GM12878 (cell line): ENCODE measurements at regions not wholly inside any gene's neighbourhood (a gene's known extent, or its start where the extent isn't known, plus 50 kb on each side); places are given as distances from the start of the nearest gene placed in this dataset.

Experiments used
- ATAC-seq: fragments of 200-7000 bp; cut with Tn5 transposase; 3 replicates; pipeline ENCODE4 v1.9.1; 2020; ENCODE audit warnings: mild to moderate bottlenecking, moderate library complexity
- BruUV-seq: library from RNA; stranded (reverse); fragments of 400-500 nt; replicated peaks from 2 replicates; lab custom pipeline; 2021; lab: Mats Ljungman, UMichigan
- CTCF ChIA-PET: fragments of 300-600 bp; sonication (Branson Sonifier 250); formaldehyde crosslinking; extraction: SDS; loops from one replicate; lab custom pipeline; 2021; ENCODE audit warnings: inconsistent platforms; lab: Yijun Ruan, JAX
- POLR2A ChIA-PET: fragments of 350-600 bp; formaldehyde crosslinking; extraction: SDS; loops from one replicate; lab custom pipeline; 2021; ENCODE audit warnings: inconsistent platforms; lab: Charles Lee
- RAD21 ChIA-PET: fragments of 300-600 bp; sonication (Branson Sonifier 250); formaldehyde crosslinking; loops from one replicate; lab custom pipeline; 2023; ENCODE audit warnings: antibody characterized with exemption; ENCODE audit not compliant: unreplicated experiment; lab: Charles Lee
- SMC1A ChIA-PET: fragments of 300-600 bp; sonication (Branson Sonifier 250); formaldehyde crosslinking; loops from one replicate; lab custom pipeline; 2023; ENCODE audit not compliant: unreplicated experiment, uncharacterized antibody; lab: Charles Lee
- DNase-seq: peaks from one replicate; pipeline ENCODE4 v3.0.0-alpha.2; 2011; ENCODE audit warnings: low read depth, low spot score
- FAIRE-seq: peaks from 3 replicates; lab custom pipeline; 2011; peaks lifted over from hg19 to GRCh38; lab: Jason Lieb, UNC
- H2AFZ ChIP-seq: 2 replicates; pipeline ENCODE4 v1.6.0; 2011; ENCODE audit warnings: low read depth, low read length, control low read depth; ENCODE audit not compliant: control insufficient read depth
- H3K27ac ChIP-seq: 2 replicates; pipeline ENCODE4 v1.5.1; 2011; ENCODE audit warnings: control low read depth; ENCODE audit not compliant: control insufficient read depth, insufficient read depth
- H3K27me3 ChIP-seq, 2 experiments: replicated peaks in 1 of 2; 2 replicates each; pipeline versions ENCODE4 v1.6.0 to v1.6.1; 2011; ENCODE audit warnings: low read length in 1 of 2; ENCODE audit not compliant: control insufficient read depth in 2 of 2, insufficient read depth in 2 of 2
- H3K36me3 ChIP-seq, 2 experiments: 2 replicates each; pipeline ENCODE4 v1.5.1; 2011; ENCODE audit warnings: low read length in 1 of 2; ENCODE audit not compliant: control insufficient read depth in 2 of 2, insufficient read depth in 2 of 2
- H3K4me1 ChIP-seq: 2 replicates; pipeline ENCODE4 v1.6.1; 2011; ENCODE audit warnings: mild to moderate bottlenecking, low read length, moderate library complexity, mixed read lengths; ENCODE audit not compliant: control insufficient read depth, insufficient read depth
- H3K4me2 ChIP-seq: 2 replicates; pipeline ENCODE4 v1.6.0; 2011; ENCODE audit warnings: control low read depth; ENCODE audit not compliant: control insufficient read depth, insufficient read depth
- H3K4me3 ChIP-seq: fragments of 200-600 bp; sonication (generic); 2 replicates; pipeline ENCODE4 v1.5.1; 2016
- H3K79me2 ChIP-seq: 2 replicates; pipeline ENCODE4 v1.6.0; 2011; ENCODE audit warnings: low read length; ENCODE audit not compliant: control insufficient read depth, insufficient read depth
- H3K9ac ChIP-seq: 2 replicates; pipeline ENCODE4 v1.8.0; 2011; ENCODE audit warnings: low read length, control low read depth, mixed read lengths; ENCODE audit not compliant: control insufficient read depth, insufficient read depth
- H3K9me3 ChIP-seq: replicated peaks from 3 replicates; pipeline ENCODE4 v1.5.1; 2011; ENCODE audit warnings: mild to moderate bottlenecking, low read length; ENCODE audit not compliant: control insufficient read depth, insufficient read depth
- H4K20me1 ChIP-seq: 2 replicates; pipeline ENCODE4 v1.6.0; 2011; ENCODE audit not compliant: control insufficient read depth, insufficient read depth
- BACH1 ChIP-seq: fragments of 450-650 bp; IDR thresholded peaks from 2 replicates; pipeline ENCODE4 v1.6.1; 2017; ENCODE audit warnings: mild to moderate bottlenecking, borderline replicate concordance
- BHLHE40 ChIP-seq, 2 experiments: fragments of 450-650 bp in 1 of 2; IDR thresholded peaks; 2 replicates each; pipeline ENCODE4 v1.6.1; 2011 to 2017; ENCODE audit warnings: low read depth in 2 of 2, borderline replicate concordance in 1 of 2, improper control_type of control experiment in 1 of 2, low read length in 1 of 2, mild to moderate bottlenecking in 1 of 2
- CEBPB ChIP-seq, 2 experiments: fragments of 150-350 bp in 1 of 2; IDR thresholded peaks; 2 replicates each; pipeline ENCODE4 v1.6.1; 2012 to 2014; ENCODE audit warnings: low read depth in 2 of 2, low read length in 2 of 2, borderline replicate concordance in 1 of 2, inconsistent platforms in 1 of 2
- CEBPZ ChIP-seq: fragments of 150-350 bp; IDR thresholded peaks from 2 replicates; pipeline ENCODE4 v1.6.1; 2016; ENCODE audit warnings: low read depth, low read length
- CREB1 ChIP-seq: IDR thresholded peaks from 2 replicates; pipeline ENCODE4 v1.6.1; 2012; ENCODE audit warnings: low read depth, mild to moderate bottlenecking, inconsistent platforms
- EED ChIP-seq: sonication (generic); IDR thresholded peaks from 2 replicates; pipeline ENCODE4 v1.6.1; 2016; ENCODE audit warnings: antibody characterized with exemption, low read depth
- JUND ChIP-seq: IDR thresholded peaks from 2 replicates; pipeline ENCODE4 v1.6.1; 2012; ENCODE audit warnings: low read depth, mild to moderate bottlenecking, low read length, improper control_type of control experiment, moderate library complexity
- NFYA ChIP-seq: IDR thresholded peaks from 2 replicates; pipeline ENCODE4 v1.6.1; 2011; ENCODE audit warnings: low read depth, mild to moderate bottlenecking, low read length, improper control_type of control experiment, borderline replicate concordance
- RCOR1 ChIP-seq: conservative IDR thresholded peaks from 2 replicates; pipeline ENCODE4 v1.6.1; 2012; ENCODE audit warnings: low read depth, low read length, improper control_type of control experiment
- RUNX3 ChIP-seq: IDR thresholded peaks from 2 replicates; pipeline ENCODE4 v1.6.1; 2012; ENCODE audit warnings: low read length, inconsistent platforms
- SIN3A ChIP-seq: IDR thresholded peaks from 2 replicates; pipeline ENCODE4 v1.6.1; 2012; ENCODE audit warnings: low read depth, low read length, improper control_type of control experiment
- SPI1 ChIP-seq: IDR thresholded peaks from 2 replicates; pipeline ENCODE4 v1.6.1; 2011; ENCODE audit warnings: low read depth, mild to moderate bottlenecking, low read length, moderate library complexity, borderline replicate concordance; ENCODE audit not compliant: insufficient read depth
- TAF1 ChIP-seq: IDR thresholded peaks from 2 replicates; pipeline ENCODE4 v1.6.1; 2011; ENCODE audit warnings: mild to moderate bottlenecking, low read depth, low read length, borderline replicate concordance
- USF1 ChIP-seq: IDR thresholded peaks from 2 replicates; pipeline ENCODE4 v1.6.1; 2011; ENCODE audit warnings: borderline replicate concordance, low read depth, mild to moderate bottlenecking, moderate library complexity, mixed read lengths, low read length; ENCODE audit not compliant: insufficient read depth; ENCODE audit errors: extremely low read length
- WGBS: methylation state at CpG from one replicate; pipeline ENCODE4 v1.1.6; 2016; ENCODE audit warnings: low lambda C conversion rate; ENCODE audit not compliant: insufficient replicate concordance, insufficient coverage; ENCODE audit errors: missing lambda C conversion rate; 5-methylcytosine and 5-hydroxymethylcytosine counted together
- in situ Hi-C: fragments of 300-500 bp; cut with MboI; formaldehyde crosslinking; loops from 9 replicates; pipeline ENCODE4 v1.14.3; 2018; ENCODE audit warnings: mixed read lengths
- intact Hi-C: fragments of 100-400 bp; cut with micrococcal nuclease; formaldehyde crosslinking; loops from one replicate; pipeline ENCODE4 v1.14.2; 2022; ENCODE audit not compliant: unreplicated experiment
- TF ChIP-seq, protein P1 (sequence below): IDR thresholded peaks from 2 replicates; pipeline ENCODE4 v1.6.1; 2012; ENCODE audit warnings: low read depth, low read length, improper control_type of control experiment
- TF ChIP-seq, protein P2 (sequence below): fragments of 450-650 bp; conservative IDR thresholded peaks from 2 replicates; pipeline ENCODE4 v1.6.1; 2017; ENCODE audit warnings: mild to moderate bottlenecking, moderate library complexity
- TF ChIP-seq, protein P3 (sequence below): IDR thresholded peaks from 2 replicates; pipeline ENCODE4 v1.6.1; 2012; ENCODE audit warnings: low read length, inconsistent platforms

DNA sequence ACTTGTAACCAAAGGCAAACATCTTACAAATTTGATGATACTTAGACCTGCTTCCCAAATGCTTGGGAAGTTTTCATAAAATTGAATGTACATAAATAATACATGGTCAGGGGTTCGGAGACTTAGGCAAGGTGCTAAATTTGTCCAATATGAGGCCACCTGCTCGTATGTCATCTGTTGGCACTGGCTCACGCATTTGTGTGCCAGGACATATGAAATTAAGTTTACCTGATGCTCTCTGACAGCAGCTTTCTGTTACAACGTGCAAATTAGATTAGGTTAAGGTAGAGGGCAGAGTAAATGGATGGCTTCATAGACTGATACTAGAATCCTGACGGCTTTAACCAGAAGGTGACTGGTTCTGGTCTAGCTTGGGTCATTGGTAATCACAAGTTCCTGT, 970.3 kb upstream of the RBFOX1 start:
- Histone ChIP-seq H3K4me2 (no peak overlapping the region), H3K27ac (no peak overlapping the region), H3K9me3 (no peaks in the 10 kb centered on the region), H3K9ac (no peak overlapping the region), H3K4me3 (no peak overlapping the region), H4K20me1 (no peaks in the 10 kb centered on the region), H3K36me3 (no peaks in the 10 kb centered on the region), H3K27me3 (no peaks in the 10 kb centered on the region), H2AFZ (no peak overlapping the region), H3K79me2 (no peaks in the 10 kb centered on the region), H3K4me1 (no peaks in the 10 kb centered on the region)
- POLR2A ChIA-PET = no interaction called here
- SMC1A ChIA-PET = no interaction called here
- no peak for DNase-seq
- in situ Hi-C loops = no loop called here
- no TSS peak for BruUV-seq
- CTCF ChIA-PET = no interaction called here
- intact Hi-C loops = no loop called here
- no peak for FAIRE-seq
- ATAC-seq = no peak
- RAD21 ChIA-PET = no interaction called here
- 12% methylated on average over 5 of the region's 5 CpGs for whole genome bisulfite sequencing
- TF ChIP-seq USF1 = no peak
- no peak for TF ChIP-seq JUND
- no peak for TF ChIP-seq CREB1
- TF ChIP-seq BACH1 = no peak
- TF ChIP-seq SIN3A = no peak
- TF ChIP-seq BHLHE40 (IDR thresholded peaks at IDR 0.05; ENCODE audit: borderline replicate concordance in 1 of 2, low read depth in 2 of 2, low read length in 1 of 2) = no peak
- TF ChIP-seq SPI1 = no peak
- TF ChIP-seq RUNX3 = no peak
- no peak for TF ChIP-seq TAF1
- TF ChIP-seq RCOR1 = no peak
- no peak for TF ChIP-seq NFYA
- no peak for TF ChIP-seq CEBPZ
- TF ChIP-seq EED = no peak
- TF ChIP-seq, protein P1, sequence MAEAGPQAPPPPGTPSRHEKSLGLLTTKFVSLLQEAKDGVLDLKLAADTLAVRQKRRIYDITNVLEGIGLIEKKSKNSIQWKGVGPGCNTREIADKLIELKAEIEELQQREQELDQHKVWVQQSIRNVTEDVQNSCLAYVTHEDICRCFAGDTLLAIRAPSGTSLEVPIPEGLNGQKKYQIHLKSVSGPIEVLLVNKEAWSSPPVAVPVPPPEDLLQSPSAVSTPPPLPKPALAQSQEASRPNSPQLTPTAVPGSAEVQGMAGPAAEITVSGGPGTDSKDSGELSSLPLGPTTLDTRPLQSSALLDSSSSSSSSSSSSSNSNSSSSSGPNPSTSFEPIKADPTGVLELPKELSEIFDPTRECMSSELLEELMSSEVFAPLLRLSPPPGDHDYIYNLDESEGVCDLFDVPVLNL = no peak
- TF ChIP-seq, protein P2, sequence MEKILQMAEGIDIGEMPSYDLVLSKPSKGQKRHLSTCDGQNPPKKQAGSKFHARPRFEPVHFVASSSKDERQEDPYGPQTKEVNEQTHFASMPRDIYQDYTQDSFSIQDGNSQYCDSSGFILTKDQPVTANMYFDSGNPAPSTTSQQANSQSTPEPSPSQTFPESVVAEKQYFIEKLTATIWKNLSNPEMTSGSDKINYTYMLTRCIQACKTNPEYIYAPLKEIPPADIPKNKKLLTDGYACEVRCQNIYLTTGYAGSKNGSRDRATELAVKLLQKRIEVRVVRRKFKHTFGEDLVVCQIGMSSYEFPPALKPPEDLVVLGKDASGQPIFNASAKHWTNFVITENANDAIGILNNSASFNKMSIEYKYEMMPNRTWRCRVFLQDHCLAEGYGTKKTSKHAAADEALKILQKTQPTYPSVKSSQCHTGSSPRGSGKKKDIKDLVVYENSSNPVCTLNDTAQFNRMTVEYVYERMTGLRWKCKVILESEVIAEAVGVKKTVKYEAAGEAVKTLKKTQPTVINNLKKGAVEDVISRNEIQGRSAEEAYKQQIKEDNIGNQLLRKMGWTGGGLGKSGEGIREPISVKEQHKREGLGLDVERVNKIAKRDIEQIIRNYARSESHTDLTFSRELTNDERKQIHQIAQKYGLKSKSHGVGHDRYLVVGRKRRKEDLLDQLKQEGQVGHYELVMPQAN = no peak
- TF ChIP-seq, protein P3, sequence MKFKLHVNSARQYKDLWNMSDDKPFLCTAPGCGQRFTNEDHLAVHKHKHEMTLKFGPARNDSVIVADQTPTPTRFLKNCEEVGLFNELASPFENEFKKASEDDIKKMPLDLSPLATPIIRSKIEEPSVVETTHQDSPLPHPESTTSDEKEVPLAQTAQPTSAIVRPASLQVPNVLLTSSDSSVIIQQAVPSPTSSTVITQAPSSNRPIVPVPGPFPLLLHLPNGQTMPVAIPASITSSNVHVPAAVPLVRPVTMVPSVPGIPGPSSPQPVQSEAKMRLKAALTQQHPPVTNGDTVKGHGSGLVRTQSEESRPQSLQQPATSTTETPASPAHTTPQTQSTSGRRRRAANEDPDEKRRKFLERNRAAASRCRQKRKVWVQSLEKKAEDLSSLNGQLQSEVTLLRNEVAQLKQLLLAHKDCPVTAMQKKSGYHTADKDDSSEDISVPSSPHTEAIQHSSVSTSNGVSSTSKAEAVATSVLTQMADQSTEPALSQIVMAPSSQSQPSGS = no peak
- TF ChIP-seq CEBPB (IDR thresholded peaks at IDR 0.05; ENCODE audit: borderline replicate concordance in 1 of 2, low read depth in 2 of 2, low read length in 2 of 2) = no peak
